Adrenal gland (tissue), 5 donors: ENCODE measurements at regions not wholly inside any gene's neighbourhood (a gene's known extent, or its start where the extent isn't known, plus 50 kb on each side); places are given as distances from the start of the nearest gene placed in this dataset.

ENCODE experiments used
- CTCF ChIP-seq, 6 experiments: fragments of 450-650 bp in 4 of 6; fragments of 200-600 bp in 2 of 6; sonication (generic) in 1 of 6; IDR thresholded peaks; 1 replicate in 5 of 6; 2 replicates in 1 of 6; pipeline versions ENCODE4 v1.5.1 to v1.8.0; 2016 to 2021; ENCODE audit warnings: antibody characterized with exemption in 6 of 6, mild to moderate bottlenecking in 2 of 6, moderate library complexity in 1 of 6
- POLR2A ChIP-seq, 2 donors: fragments of 450-650 bp; IDR thresholded peaks; one replicate each; pipeline ENCODE4 v1.6.1; 2017; ENCODE audit warnings: antibody characterized with exemption in 2 of 2, mild to moderate bottlenecking in 2 of 2, moderate library complexity in 1 of 2
- donor health status: DM: no; HTN: no; CAD: no.

- TF ChIP-seq CTCF (IDR thresholded peaks at IDR 0.05) (no peak), POLR2A (IDR thresholded peaks at IDR 0.05) (no peak)
Measured at GRCh38 chr5:154654486-154655371, 100.4 kb upstream of the LARP1 start.
